ENCODE measurements at regions not wholly inside any gene's neighbourhood (a gene's known extent, or its start where the extent isn't known, plus 50 kb on each side); places are given as distances from the start of the nearest gene placed in this dataset.
"Not testable (repeated sequence)": the region's sequence is repeated elsewhere in the genome, so short reads cannot be mapped to it uniquely, and the experiment has no call there.

DNA sequence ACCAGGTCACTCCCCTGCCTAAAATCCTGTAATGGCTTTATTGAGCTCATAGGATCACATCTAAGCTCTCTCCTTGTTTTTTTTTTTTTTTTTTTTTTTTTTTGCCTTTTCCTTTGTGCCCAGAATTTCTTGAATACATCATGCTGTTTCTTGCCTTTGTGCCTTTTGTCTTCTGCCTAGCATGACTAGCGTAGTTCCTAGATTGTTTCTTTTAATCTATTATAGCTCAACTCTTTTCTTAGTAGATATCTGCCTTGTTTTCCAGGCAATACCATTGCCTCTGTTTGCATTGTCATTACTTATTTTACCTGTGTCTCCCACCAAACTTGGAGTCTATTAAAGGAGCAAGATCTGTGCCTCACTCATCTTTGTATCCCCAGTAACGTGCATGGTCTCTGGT lies 106.1 kb upstream of the C9orf72 start:
- Histone ChIP-seq H3K36me3 (no peaks in the 10 kb centered on the region), H3K4me1 (no peaks in the 10 kb centered on the region), H3K27ac (no peak overlapping the region), H3K4me3 (no peak overlapping the region), H3K9me3 (no peaks in the 10 kb centered on the region), H3K27me3 (ENCODE audit: low read depth) (no peaks in the 10 kb centered on the region)
- no peak for DNase-seq
- ATAC-seq, result no peak
- intact Hi-C loops (cut with DNase I), result no loop called here
- TF ChIP-seq, protein P1, sequence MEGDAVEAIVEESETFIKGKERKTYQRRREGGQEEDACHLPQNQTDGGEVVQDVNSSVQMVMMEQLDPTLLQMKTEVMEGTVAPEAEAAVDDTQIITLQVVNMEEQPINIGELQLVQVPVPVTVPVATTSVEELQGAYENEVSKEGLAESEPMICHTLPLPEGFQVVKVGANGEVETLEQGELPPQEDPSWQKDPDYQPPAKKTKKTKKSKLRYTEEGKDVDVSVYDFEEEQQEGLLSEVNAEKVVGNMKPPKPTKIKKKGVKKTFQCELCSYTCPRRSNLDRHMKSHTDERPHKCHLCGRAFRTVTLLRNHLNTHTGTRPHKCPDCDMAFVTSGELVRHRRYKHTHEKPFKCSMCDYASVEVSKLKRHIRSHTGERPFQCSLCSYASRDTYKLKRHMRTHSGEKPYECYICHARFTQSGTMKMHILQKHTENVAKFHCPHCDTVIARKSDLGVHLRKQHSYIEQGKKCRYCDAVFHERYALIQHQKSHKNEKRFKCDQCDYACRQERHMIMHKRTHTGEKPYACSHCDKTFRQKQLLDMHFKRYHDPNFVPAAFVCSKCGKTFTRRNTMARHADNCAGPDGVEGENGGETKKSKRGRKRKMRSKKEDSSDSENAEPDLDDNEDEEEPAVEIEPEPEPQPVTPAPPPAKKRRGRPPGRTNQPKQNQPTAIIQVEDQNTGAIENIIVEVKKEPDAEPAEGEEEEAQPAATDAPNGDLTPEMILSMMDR (IDR thresholded peaks at IDR 0.05), result no peak

GRCh38 chr9:27683181-27683580 lies 109.9 kb upstream of the C9orf72 start:
- H3K36me3 ChIP-seq, result no peaks in the 10 kb centered on the region
- H3K9me3 ChIP-seq, result no peaks in the 10 kb centered on the region
- intact Hi-C loops (cut with DNase I), result no loop called here

DNA sequence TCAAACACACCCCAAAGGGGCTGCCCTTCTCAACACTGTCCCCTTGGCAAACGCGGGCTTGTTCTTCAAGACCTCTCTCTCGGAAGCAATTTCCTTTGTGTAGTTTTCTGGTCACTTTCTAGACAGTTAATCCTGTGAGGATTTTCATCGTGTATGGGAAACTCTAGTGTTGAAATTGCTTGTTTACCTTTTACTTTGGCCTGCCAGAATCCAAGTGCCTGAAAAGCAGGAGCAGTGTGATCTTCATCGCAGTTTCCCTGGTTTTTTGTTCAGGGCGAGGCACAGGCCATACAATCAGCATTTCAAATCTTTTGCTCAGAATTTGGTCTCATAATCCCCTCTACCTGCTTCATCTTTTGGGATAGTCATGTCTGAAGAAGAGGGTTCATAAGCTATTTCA lies 115.7 kb upstream of the C9orf72 start:
- no peak for DNase-seq
- intact Hi-C loops (cut with DNase I), result no loop called here
- H3K27ac ChIP-seq, result no peak overlapping the region

More at GRCh38 chr9:27683181-27683580, 109.9 kb upstream of the C9orf72 start:
- no peak for DNase-seq
- ATAC-seq, result no peak
- no peak overlapping the region for H3K27ac ChIP-seq
- no peaks in the 10 kb centered on the region for H3K4me1 ChIP-seq
- no peak overlapping the region for H3K4me3 ChIP-seq
- no peaks in the 10 kb centered on the region for H3K27me3 ChIP-seq (ENCODE audit: low read depth)
- TF ChIP-seq, protein P1 (IDR thresholded peaks at IDR 0.05), result no peak

GRCh38 chr9:27690816-27691215 lies 117.5 kb upstream of the C9orf72 start:
- H3K27ac ChIP-seq; H3K4me1 ChIP-seq; H3K36me3 ChIP-seq; H3K9me3 ChIP-seq; intact Hi-C loops (cut with DNase I); H3K27me3 ChIP-seq (ENCODE audit: low read depth); H3K4me3 ChIP-seq; ATAC-seq: not testable (repeated sequence)
- DNase-seq, result peak; percentile 81

More for the DNA sequence above, 115.7 kb upstream of the C9orf72 start:
- H3K27me3 ChIP-seq (ENCODE audit: low read depth), result no peaks in the 10 kb centered on the region
- no peaks in the 10 kb centered on the region for H3K36me3 ChIP-seq
- H3K4me3 ChIP-seq, result no peak overlapping the region
- ATAC-seq, result peak; percentile 41 to 54
- no peaks in the 10 kb centered on the region for H3K9me3 ChIP-seq
- TF ChIP-seq, protein P1 (IDR thresholded peaks at IDR 0.05), result no peak
- no peaks in the 10 kb centered on the region for H3K4me1 ChIP-seq

- ATAC-seq (no peak), DNase-seq (no peak)
- H3K27ac ChIP-seq, result no peak overlapping the region
- H3K4me1 ChIP-seq, result no peaks in the 10 kb centered on the region
- H3K27me3 ChIP-seq (ENCODE audit: low read depth), result no peaks in the 10 kb centered on the region
- no peaks in the 10 kb centered on the region for H3K36me3 ChIP-seq
- no peaks in the 10 kb centered on the region for H3K9me3 ChIP-seq
- intact Hi-C loops (cut with DNase I), result no loop called here
- no peak overlapping the region for H3K4me3 ChIP-seq
- TF ChIP-seq, protein P1 (IDR thresholded peaks at IDR 0.05), result no peak
These were observed 126.3 kb upstream of the C9orf72 start for GRCh38 chr9:27699621-27700020.

DNA sequence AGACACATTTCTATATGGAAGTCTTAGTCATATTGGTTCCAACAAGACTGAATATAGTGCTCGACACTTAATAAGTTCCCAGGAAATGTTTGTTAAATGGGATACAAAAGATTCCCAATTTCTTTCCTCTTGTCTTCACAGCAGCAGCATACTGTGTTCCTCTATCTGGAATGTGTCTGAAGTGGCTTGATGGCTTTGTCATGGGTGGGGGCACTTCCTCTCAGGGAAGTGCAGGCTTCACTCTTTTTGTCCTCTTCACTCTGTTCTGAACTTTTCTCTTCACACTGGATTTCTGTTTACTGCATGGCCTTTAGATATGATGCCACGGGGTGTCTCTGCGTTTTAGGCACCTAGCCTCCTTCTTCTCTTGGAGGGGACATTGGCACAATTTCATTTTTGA lies 127.7 kb upstream of the C9orf72 start:
- TF ChIP-seq, protein P1 (IDR thresholded peaks at IDR 0.05), result no peak
- H3K27me3 ChIP-seq (ENCODE audit: low read depth), result no peaks in the 10 kb centered on the region
- H3K4me3 ChIP-seq, result no peak overlapping the region
- no peaks in the 10 kb centered on the region for H3K4me1 ChIP-seq
- ATAC-seq (peak; percentile 64 to 76), DNase-seq (no peak)
- no peaks in the 10 kb centered on the region for H3K36me3 ChIP-seq
- intact Hi-C loops (cut with DNase I), result no loop called here
- no peaks in the 10 kb centered on the region for H3K9me3 ChIP-seq
- peak overlapping the region; percentile 20 for H3K27ac ChIP-seq
